AG04450 (cell line): ENCODE measurements at regions not wholly inside any gene's neighbourhood (a gene's known extent, or its start where the extent isn't known, plus 50 kb on each side); places are given as distances from the start of the nearest gene placed in this dataset.

ENCODE experiments used
- CTCF ChIA-PET: fragments of 300-600, 350-600 bp; formaldehyde crosslinking; extraction: SDS; loops from one replicate; lab custom pipeline; 2022; ENCODE audit warnings: antibody characterized with exemption, inconsistent platforms; lab: Charles Lee
- POLR2A ChIA-PET: fragments of 350-600 bp; formaldehyde crosslinking; extraction: SDS; loops from one replicate; lab custom pipeline; 2021; ENCODE audit warnings: antibody characterized with exemption, inconsistent platforms; lab: Yijun Ruan, JAX
- DNase-seq: peaks from one replicate; pipeline ENCODE4 v3.0.0-alpha.2; 2011; ENCODE audit warnings: low read depth, low spot score
- H3K27ac ChIP-seq: one replicate; pipeline ENCODE4 v1.5.1; 2012; ENCODE audit warnings: low read depth, low read length, control low read depth
- H3K27me3 ChIP-seq: one replicate; pipeline ENCODE4 v1.6.0; 2012; ENCODE audit warnings: low read length; ENCODE audit not compliant: control insufficient read depth, insufficient read depth
- H3K4me3 ChIP-seq: 2 replicates; pipeline ENCODE4 v1.5.1; 2011; ENCODE audit warnings: mild to moderate bottlenecking, low read depth, low read length, control low read depth
- H3K9me3 ChIP-seq: 2 replicates; pipeline ENCODE4 v1.5.1; 2012; ENCODE audit warnings: low read length; ENCODE audit not compliant: control insufficient read depth, insufficient read depth
- CTCF ChIP-seq: IDR thresholded peaks from 2 replicates; pipeline ENCODE4 v1.5.1; 2011; ENCODE audit warnings: low read depth, low read length, control low read depth, inconsistent platforms

GRCh38 chr2:220419647-220420046, 792.2 kb downstream of the SLC4A3 start:
- no peaks in the 10 kb centered on the region for H3K9me3 ChIP-seq
- H3K4me3 ChIP-seq, result no peak overlapping the region
- H3K27ac ChIP-seq, result no peak overlapping the region
- DNase-seq, result no peak
- CTCF ChIA-PET, result interaction anchor here (1.3 kb wide), 1 partner anchor 10 kb away, joined by 3 read pairs; no protein-coding TSS in a partner anchor
- no peaks in the 10 kb centered on the region for H3K27me3 ChIP-seq
- TF ChIP-seq CTCF, result no peak
- POLR2A ChIA-PET, result no interaction called here

DNA sequence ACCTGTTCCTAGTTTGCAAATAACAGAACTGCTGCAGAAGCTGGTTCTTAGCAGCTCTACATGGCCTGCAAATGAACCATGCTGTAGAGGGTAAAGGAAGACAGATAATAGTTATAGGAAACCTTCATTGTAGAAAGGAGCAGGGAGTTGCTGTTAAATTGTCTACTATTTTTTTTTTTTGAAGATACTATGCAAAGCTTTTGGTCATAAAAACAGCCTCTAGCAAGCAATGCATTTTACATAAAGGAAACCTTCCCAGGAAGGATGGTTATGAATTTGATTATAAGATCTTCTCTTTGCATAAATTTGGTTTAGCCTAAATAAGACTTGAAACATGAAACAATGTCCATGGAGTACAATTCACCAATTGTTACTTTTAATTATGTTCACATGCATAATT, 793.4 kb downstream of the SLC4A3 start:
- Histone ChIP-seq H3K27me3 (no peaks in the 10 kb centered on the region), H3K27ac (no peak overlapping the region), H3K9me3 (no peaks in the 10 kb centered on the region), H3K4me3 (no peak overlapping the region)
- ChIA-PET POLR2A (no interaction called here), CTCF (interaction anchor here (1.3 kb wide), 1 partner anchor 9 kb away, joined by 3 read pairs; no protein-coding TSS in a partner anchor)
- no peak for TF ChIP-seq CTCF
- no peak for DNase-seq

- ChIA-PET POLR2A (no interaction called here), CTCF (no interaction called here)
- no peak for TF ChIP-seq CTCF
- Histone ChIP-seq H3K27ac (no peak overlapping the region), H3K9me3 (no peaks in the 10 kb centered on the region), H3K27me3 (no peaks in the 10 kb centered on the region), H3K4me3 (no peak overlapping the region)
- DNase-seq, result no peak
Observed at GRCh38 chr2:220422676-220423075, 795.2 kb downstream of the SLC4A3 start.

DNA sequence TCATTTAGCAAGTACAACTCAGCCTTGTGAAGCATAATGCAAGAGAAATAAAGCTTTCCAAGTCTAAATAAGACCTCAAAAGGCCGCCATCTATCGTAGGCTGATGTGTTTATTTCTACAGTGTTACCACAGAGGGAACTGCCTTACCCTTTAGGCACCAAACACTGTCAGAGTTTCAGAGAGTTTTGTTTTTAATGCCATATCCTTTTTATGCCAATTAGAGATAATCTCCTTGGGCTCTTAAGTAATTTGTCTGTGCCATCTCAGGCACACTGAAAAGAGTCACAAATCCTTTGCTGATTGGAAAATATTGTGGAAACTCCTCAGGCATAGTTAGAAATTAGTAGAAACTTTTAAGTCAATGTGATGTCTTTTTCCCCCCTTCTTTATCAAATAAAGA, 797.1 kb downstream of the SLC4A3 start:
- no peak for TF ChIP-seq CTCF
- CTCF ChIA-PET, result interaction anchor here (0.6 kb wide), 2 partner anchors 199 to 930 kb away, joined by 3 read pairs; no protein-coding TSS in a partner anchor
- DNase-seq, result no peak
- Histone ChIP-seq H3K4me3 (no peak overlapping the region), H3K9me3 (no peaks in the 10 kb centered on the region), H3K27me3 (no peaks in the 10 kb centered on the region), H3K27ac (no peak overlapping the region)
- POLR2A ChIA-PET, result no interaction called here

DNA sequence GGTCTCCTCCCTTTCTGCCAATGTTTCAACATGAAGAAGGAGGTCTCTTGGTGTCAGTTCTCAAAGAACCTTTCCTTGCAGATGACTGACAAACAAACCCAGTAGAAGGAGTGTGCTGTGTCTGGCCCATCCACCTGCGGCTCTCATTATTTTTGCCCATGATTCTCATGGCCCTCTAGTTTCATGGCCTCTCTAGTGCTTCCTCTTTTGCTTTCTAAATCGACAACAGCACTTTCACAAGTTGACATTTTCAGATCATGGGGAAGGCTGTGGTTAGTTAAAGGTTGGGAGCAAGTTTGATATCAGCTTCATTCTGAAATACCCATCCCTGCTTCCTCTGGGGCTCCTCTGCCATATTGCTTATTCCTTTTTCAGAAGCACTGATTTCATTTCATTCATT, 805.2 kb downstream of the SLC4A3 start:
- no peaks in the 10 kb centered on the region for H3K27me3 ChIP-seq
- H3K9me3 ChIP-seq, result no peaks in the 10 kb centered on the region
- no peak for TF ChIP-seq CTCF
- ChIA-PET POLR2A (no interaction called here), CTCF (no interaction called here)
- DNase-seq, result no peak
- H3K27ac ChIP-seq, result no peak overlapping the region
- no peak overlapping the region for H3K4me3 ChIP-seq
